ENCODE measurements at regions not wholly inside any gene's neighbourhood (a gene's known extent, or its start where the extent isn't known, plus 50 kb on each side); places are given as distances from the start of the nearest gene placed in this dataset.

DNA sequence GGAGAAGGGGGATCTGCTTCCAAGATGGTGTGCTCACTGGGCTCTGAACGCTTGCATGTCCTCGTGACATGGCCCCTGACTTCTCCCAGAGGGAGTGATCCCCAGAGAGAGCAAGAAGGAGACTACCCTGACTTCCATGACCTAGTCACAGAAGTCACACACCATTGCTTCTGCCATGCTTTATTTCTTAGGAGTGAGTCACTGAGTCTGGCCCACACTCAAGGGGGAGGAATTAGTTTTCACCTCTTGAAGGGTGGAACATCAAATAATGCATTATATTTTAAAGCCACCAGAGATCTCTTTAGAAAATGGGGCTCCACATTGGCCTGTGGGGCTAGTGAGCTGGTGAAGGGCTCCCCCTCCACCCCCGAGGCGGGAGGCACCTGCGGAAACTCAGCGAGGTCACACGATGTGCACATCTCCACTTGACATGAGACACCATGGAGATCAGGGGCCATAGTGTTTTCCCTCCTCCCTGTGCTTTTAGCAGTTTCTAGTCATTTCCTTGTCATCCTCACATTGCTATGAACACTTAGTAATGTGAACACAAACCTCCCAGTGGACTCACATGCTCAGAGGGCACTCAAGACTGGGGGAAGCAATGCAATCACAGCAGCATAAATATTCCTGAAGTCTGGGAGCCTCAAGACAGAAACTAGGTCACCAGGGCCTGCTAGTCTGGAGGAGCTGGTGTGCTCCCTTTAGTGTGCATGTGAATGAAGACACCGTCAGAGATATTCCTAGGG lies 87.4 kb upstream of the FZD10 start:
- TF ChIP-seq NFE2L2 (IDR thresholded peaks at IDR 0.05; ENCODE audit: low read depth, low read length), result no peak
- H2BK120ac ChIP-seq (ENCODE audit: low read depth, low read length), result no peak overlapping the region
- no peak overlapping the region for H2BK15ac ChIP-seq (ENCODE audit: low read depth, low read length)
- H4K5ac ChIP-seq (ENCODE audit: low read depth, low read length), result no peak overlapping the region
- H3K14ac ChIP-seq (replicated peaks; ENCODE audit: low read depth, low read length), result no peak overlapping the region
- H3K27ac ChIP-seq (ENCODE audit: insufficient read depth, low read length), result no peak overlapping the region
- H3K27me3 ChIP-seq (ENCODE audit: control insufficient read depth, insufficient read depth, low read length), result no peaks in the 10 kb centered on the region
- H3K79me1 ChIP-seq (ENCODE audit: low read depth in 1 of 2, low read length in 2 of 2), result no peaks in the 10 kb centered on the region
- dilution Hi-C loops (cut with HindIII; ENCODE audit: low sequenced_read_pairs, unreplicated experiment), result no loop called here
- H3K9me3 ChIP-seq (ENCODE audit: control insufficient read depth, insufficient read depth, low read length), result peaks cover 40% of the 10 kb centered on the region
- no CpG with 5 or more reads among the region's 8 CpGs for WGBS, 2 experiments (ENCODE audit: extremely low coverage in 2 of 2, insufficient read length in 1 of 2)
- H3K23ac ChIP-seq (ENCODE audit: low read depth, low read length), result no peak overlapping the region
- H4K91ac ChIP-seq (ENCODE audit: insufficient read depth, low read depth, low read length), result no peak overlapping the region
- no peaks in the 10 kb centered on the region for H3K9me1 ChIP-seq (ENCODE audit: insufficient read depth, low read length)
- intact Hi-C loops (cut with micrococcal nuclease), result no loop called here
- H2AK5ac ChIP-seq (ENCODE audit: low read depth, low read length), result no peak overlapping the region
- no peaks in the 10 kb centered on the region for H3K4me1 ChIP-seq (ENCODE audit: control insufficient read depth, insufficient read depth, low read length)
- H3K4ac ChIP-seq (ENCODE audit: low read depth, low read length), result no peak overlapping the region
- no peak overlapping the region for H2AK9ac ChIP-seq (replicated peaks; ENCODE audit: low read depth, low read length, poor library complexity)
- DNase-seq (no peak), ATAC-seq (ENCODE audit: low read depth) (no peak)
- BruUV-seq (replicated peaks), result no TSS peak
- no peak overlapping the region for H3K9ac ChIP-seq (ENCODE audit: low read depth, low read length)
- no peak overlapping the region for H2BK5ac ChIP-seq (ENCODE audit: low read depth, low read length, poor library complexity, severe bottlenecking)
- no peak overlapping the region for H3K4me3 ChIP-seq (ENCODE audit: insufficient read depth, low read depth, low read length)
- H4K20me1 ChIP-seq (ENCODE audit: insufficient read depth, low read length), result no peaks in the 10 kb centered on the region
- H4K8ac ChIP-seq (ENCODE audit: low read depth in 2 of 2, low read length in 2 of 2), result no peak overlapping the region
- H2AFZ ChIP-seq (replicated peaks; ENCODE audit: low read length, poor library complexity), result no peak overlapping the region
- no peak overlapping the region for H3K4me2 ChIP-seq (ENCODE audit: low read depth, low read length)
- H3K56ac ChIP-seq (ENCODE audit: extremely low read depth, insufficient read depth, low read length), result no peak overlapping the region
- no peak overlapping the region for H2BK20ac ChIP-seq (ENCODE audit: low read depth, low read length)
- CTCF ChIA-PET, result no interaction called here
- POLR2A ChIA-PET (ENCODE audit: unreplicated experiment), result no interaction called here
- in situ Hi-C loops (cut with MboI; ENCODE audit: low sequenced_read_pairs), result no loop called here
- H3K36me3 ChIP-seq (ENCODE audit: control insufficient read depth, insufficient read depth, low read length), result no peaks in the 10 kb centered on the region
- H3K18ac ChIP-seq (ENCODE audit: low read depth, low read length), result no peak overlapping the region

Data from IMR-90 (cell line).